ENCODE measurements at regions not wholly inside any gene's neighbourhood (a gene's known extent, or its start where the extent isn't known, plus 50 kb on each side); places are given as distances from the start of the nearest gene placed in this dataset.

DNA sequence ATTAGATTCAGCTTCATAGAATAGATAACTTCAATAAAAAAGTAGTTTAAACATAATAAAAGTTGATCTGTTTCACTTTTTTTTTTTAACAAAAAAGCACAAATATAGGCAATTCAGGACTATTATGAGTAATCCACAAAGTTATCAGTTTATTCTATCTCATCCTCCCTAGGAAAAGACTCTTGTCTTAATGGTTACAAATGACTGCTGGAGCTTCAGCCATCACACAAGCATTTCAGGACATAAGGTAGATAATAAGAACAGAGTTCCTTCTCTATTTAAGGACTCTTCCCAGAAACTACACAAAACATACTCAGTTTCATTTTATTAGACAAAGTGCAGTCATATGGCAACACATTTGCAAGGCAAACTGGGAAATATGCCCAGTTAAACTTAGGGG, 357.6 kb upstream of the SETBP1 start:
- DNase-seq (ENCODE audit: low read depth, low spot score) (no peak), FAIRE-seq (no peak)
- Histone ChIP-seq H3K36me3 (ENCODE audit: control insufficient read depth in 2 of 2, extremely low read depth in 1 of 2, insufficient read depth in 2 of 2, low read length in 2 of 2) (no peaks in the 10 kb centered on the region), H3K9ac (ENCODE audit: control insufficient read depth, extremely low read depth, insufficient read depth, low read length) (no peak overlapping the region), H4K20me1 (ENCODE audit: control insufficient read depth, extremely low read depth, insufficient read depth, low read length) (no peaks in the 10 kb centered on the region), H3K9me1 (ENCODE audit: control insufficient read depth, extremely low read depth, insufficient read depth, low read length) (no peaks in the 10 kb centered on the region), H2AFZ (ENCODE audit: control insufficient read depth, low read length) (no peak overlapping the region), H3K4me3 (ENCODE audit: control insufficient read depth in 2 of 3, extremely low read depth in 1 of 3, insufficient read depth in 2 of 3, low read depth in 1 of 3, low read length in 3 of 3) (no peak overlapping the region), H3K27ac (ENCODE audit: control insufficient read depth, insufficient read depth, low read length) (no peak overlapping the region), H3K4me2 (ENCODE audit: control insufficient read depth, extremely low read depth, insufficient read depth, low read depth, low read length) (no peak overlapping the region), H3K27me3 (ENCODE audit: control insufficient read depth, extremely low read depth, insufficient read depth, low read length) (no peaks in the 10 kb centered on the region), H3K79me2 (ENCODE audit: control insufficient read depth, insufficient read depth, low read length) (no peaks in the 10 kb centered on the region), H3K4me1 (ENCODE audit: control insufficient read depth, extremely low read depth, insufficient read depth, low read length) (no peaks in the 10 kb centered on the region), H3K9me3 (ENCODE audit: control insufficient read depth, low read depth, low read length) (no peaks in the 10 kb centered on the region)
- no peak for TF ChIP-seq EZH2 (IDR thresholded peaks at IDR 0.05; ENCODE audit: low read length)
- TF ChIP-seq, protein P1, sequence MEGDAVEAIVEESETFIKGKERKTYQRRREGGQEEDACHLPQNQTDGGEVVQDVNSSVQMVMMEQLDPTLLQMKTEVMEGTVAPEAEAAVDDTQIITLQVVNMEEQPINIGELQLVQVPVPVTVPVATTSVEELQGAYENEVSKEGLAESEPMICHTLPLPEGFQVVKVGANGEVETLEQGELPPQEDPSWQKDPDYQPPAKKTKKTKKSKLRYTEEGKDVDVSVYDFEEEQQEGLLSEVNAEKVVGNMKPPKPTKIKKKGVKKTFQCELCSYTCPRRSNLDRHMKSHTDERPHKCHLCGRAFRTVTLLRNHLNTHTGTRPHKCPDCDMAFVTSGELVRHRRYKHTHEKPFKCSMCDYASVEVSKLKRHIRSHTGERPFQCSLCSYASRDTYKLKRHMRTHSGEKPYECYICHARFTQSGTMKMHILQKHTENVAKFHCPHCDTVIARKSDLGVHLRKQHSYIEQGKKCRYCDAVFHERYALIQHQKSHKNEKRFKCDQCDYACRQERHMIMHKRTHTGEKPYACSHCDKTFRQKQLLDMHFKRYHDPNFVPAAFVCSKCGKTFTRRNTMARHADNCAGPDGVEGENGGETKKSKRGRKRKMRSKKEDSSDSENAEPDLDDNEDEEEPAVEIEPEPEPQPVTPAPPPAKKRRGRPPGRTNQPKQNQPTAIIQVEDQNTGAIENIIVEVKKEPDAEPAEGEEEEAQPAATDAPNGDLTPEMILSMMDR (optimal IDR thresholded peaks at IDR 0.05 in 1 of 3, IDR thresholded peaks at IDR 0.05 in 1 of 3, conservative IDR thresholded peaks at IDR 0.05 in 1 of 3; ENCODE audit: extremely low read depth in 1 of 3, insufficient read depth in 2 of 3, low read length in 3 of 3), result no peak
- dilution Hi-C loops (cut with MboI; ENCODE audit: extremely low pct_ligation_motif_present, low sequenced_read_pairs), result no loop called here

- Histone ChIP-seq H2AFZ (ENCODE audit: control insufficient read depth, low read length) (no peak overlapping the region), H3K9me3 (ENCODE audit: control insufficient read depth, low read depth, low read length) (no peaks in the 10 kb centered on the region), H3K27me3 (ENCODE audit: control insufficient read depth, extremely low read depth, insufficient read depth, low read length) (no peaks in the 10 kb centered on the region), H3K4me3 (ENCODE audit: control insufficient read depth in 2 of 3, extremely low read depth in 1 of 3, insufficient read depth in 2 of 3, low read depth in 1 of 3, low read length in 3 of 3) (no peak overlapping the region), H3K36me3 (ENCODE audit: control insufficient read depth in 2 of 2, extremely low read depth in 1 of 2, insufficient read depth in 2 of 2, low read length in 2 of 2) (no peaks in the 10 kb centered on the region), H4K20me1 (ENCODE audit: control insufficient read depth, extremely low read depth, insufficient read depth, low read length) (no peaks in the 10 kb centered on the region), H3K4me2 (ENCODE audit: control insufficient read depth, extremely low read depth, insufficient read depth, low read depth, low read length) (no peak overlapping the region), H3K9me1 (ENCODE audit: control insufficient read depth, extremely low read depth, insufficient read depth, low read length) (no peaks in the 10 kb centered on the region), H3K4me1 (ENCODE audit: control insufficient read depth, extremely low read depth, insufficient read depth, low read length) (no peaks in the 10 kb centered on the region), H3K9ac (ENCODE audit: control insufficient read depth, extremely low read depth, insufficient read depth, low read length) (no peak overlapping the region), H3K27ac (ENCODE audit: control insufficient read depth, insufficient read depth, low read length) (no peak overlapping the region), H3K79me2 (ENCODE audit: control insufficient read depth, insufficient read depth, low read length) (no peaks in the 10 kb centered on the region)
- TF ChIP-seq, protein P1 (optimal IDR thresholded peaks at IDR 0.05 in 1 of 3, IDR thresholded peaks at IDR 0.05 in 1 of 3, conservative IDR thresholded peaks at IDR 0.05 in 1 of 3; ENCODE audit: extremely low read depth in 1 of 3, insufficient read depth in 2 of 3, low read length in 3 of 3), result no peak
- no peak for TF ChIP-seq EZH2 (IDR thresholded peaks at IDR 0.05; ENCODE audit: low read length)
- no peak for DNase-seq (ENCODE audit: low read depth, low spot score)
- peak; percentile 59 for FAIRE-seq
- dilution Hi-C loops (cut with MboI; ENCODE audit: extremely low pct_ligation_motif_present, low sequenced_read_pairs), result no loop called here
These were observed 356.3 kb upstream of the SETBP1 start for GRCh38 chr18:44324361-44324760.

Measured in keratinocyte (primary cell).